ENCODE measurements at regions not wholly inside any gene's neighbourhood (a gene's known extent, or its start where the extent isn't known, plus 50 kb on each side); places are given as distances from the start of the nearest gene placed in this dataset.
A peak's percentile ranks its signal among the peaks of the same experiment; 100 is the strongest.

DNA sequence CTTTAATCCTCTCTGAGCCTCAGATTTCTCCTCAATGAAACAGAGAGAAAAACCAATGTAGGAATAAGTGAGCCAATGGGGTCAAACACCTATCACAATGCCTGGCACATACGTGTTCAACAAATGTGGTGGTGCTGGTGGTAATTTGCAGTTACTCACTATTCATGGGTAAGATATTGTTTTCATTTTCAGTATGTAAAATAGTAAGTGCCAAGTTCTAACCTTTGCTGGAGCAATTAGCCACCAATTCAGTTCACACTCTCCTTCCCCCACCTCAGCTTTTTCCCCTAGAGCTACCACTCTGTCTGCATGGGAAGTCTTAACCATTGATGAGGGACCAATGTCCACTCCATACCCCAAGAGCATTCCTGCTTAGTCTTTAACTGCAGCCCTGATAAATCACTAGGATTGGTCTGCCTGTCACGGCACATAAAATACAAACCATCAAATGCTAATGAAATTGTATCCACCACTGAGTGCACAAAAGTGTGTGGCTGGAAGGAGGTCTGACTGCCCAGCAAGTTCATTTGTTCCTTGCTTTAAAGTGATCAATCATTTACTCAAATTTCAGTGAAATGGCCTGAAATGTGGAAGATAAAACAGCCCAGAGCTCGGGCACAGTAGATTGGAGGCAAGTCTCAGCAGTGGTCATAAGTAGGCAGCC is 187.4 kb upstream of the API5 start:
- no peaks in the 10 kb centered on the region for H3K36me3 ChIP-seq
- TF ChIP-seq POLR2AphosphoS5 (IDR thresholded peaks at IDR 0.05) = no peak
- no peak for TF ChIP-seq EP300 (IDR thresholded peaks at IDR 0.05)
- TF ChIP-seq, protein P1, sequence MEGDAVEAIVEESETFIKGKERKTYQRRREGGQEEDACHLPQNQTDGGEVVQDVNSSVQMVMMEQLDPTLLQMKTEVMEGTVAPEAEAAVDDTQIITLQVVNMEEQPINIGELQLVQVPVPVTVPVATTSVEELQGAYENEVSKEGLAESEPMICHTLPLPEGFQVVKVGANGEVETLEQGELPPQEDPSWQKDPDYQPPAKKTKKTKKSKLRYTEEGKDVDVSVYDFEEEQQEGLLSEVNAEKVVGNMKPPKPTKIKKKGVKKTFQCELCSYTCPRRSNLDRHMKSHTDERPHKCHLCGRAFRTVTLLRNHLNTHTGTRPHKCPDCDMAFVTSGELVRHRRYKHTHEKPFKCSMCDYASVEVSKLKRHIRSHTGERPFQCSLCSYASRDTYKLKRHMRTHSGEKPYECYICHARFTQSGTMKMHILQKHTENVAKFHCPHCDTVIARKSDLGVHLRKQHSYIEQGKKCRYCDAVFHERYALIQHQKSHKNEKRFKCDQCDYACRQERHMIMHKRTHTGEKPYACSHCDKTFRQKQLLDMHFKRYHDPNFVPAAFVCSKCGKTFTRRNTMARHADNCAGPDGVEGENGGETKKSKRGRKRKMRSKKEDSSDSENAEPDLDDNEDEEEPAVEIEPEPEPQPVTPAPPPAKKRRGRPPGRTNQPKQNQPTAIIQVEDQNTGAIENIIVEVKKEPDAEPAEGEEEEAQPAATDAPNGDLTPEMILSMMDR (IDR thresholded peaks at IDR 0.05) = no peak
- no peak for TF ChIP-seq POLR2A (IDR thresholded peaks at IDR 0.05; ENCODE audit: low read depth)
- H3K9me3 ChIP-seq = no peaks in the 10 kb centered on the region
- H3K4me3 ChIP-seq = no peak overlapping the region
- peaks cover 0 to 4% (median 0%) of the 10 kb centered on the region in 4 donors for H3K4me1 ChIP-seq
- no peaks in the 10 kb centered on the region for H3K27me3 ChIP-seq
- intact Hi-C loops (cut with DNase I) = no loop called here
- DNase-seq (ENCODE audit: extremely low spot score) = no peak
- H3K27ac ChIP-seq (replicated peaks in 1 of 4) = no peak overlapping the region
- 71% methylated on average over 3 of the region's 3 CpGs for WGBS

DNA sequence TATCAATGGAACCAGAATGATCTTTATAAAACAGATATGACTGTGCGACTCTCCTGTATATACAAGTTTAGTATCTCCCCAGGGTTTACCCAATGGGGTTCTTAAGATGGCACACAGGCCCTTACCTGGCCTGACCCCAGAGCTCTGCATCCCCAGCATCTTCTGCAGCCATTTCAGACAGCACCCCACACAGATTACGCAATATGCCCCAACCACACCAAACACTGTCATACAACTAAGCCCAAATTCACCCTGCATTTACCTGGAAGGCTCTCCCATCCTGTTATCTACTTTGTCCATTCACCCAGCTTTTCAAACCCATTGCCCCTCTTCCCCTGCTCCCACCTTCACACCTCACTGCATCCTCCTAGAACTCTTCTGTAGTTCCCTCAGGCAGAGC is 182.5 kb upstream of the API5 start:
- H3K9me3 ChIP-seq = no peaks in the 10 kb centered on the region
- H3K4me3 ChIP-seq = no peak overlapping the region
- H3K4me1 ChIP-seq = no peaks in the 10 kb centered on the region
- no peak overlapping the region for H3K27ac ChIP-seq (replicated peaks in 1 of 4)
- H3K36me3 ChIP-seq = no peaks in the 10 kb centered on the region
- intact Hi-C loops (cut with DNase I) = no loop called here
- no peak for TF ChIP-seq POLR2AphosphoS5 (IDR thresholded peaks at IDR 0.05)
- TF ChIP-seq, protein P1 (IDR thresholded peaks at IDR 0.05) = no peak
- TF ChIP-seq POLR2A (IDR thresholded peaks at IDR 0.05; ENCODE audit: low read depth) = no peak
- no peak for TF ChIP-seq EP300 (IDR thresholded peaks at IDR 0.05)
- 89% methylated on average over 2 of the region's 2 CpGs for WGBS
- peak; percentile 88 for DNase-seq (ENCODE audit: extremely low spot score)
- no peaks in the 10 kb centered on the region for H3K27me3 ChIP-seq

DNA sequence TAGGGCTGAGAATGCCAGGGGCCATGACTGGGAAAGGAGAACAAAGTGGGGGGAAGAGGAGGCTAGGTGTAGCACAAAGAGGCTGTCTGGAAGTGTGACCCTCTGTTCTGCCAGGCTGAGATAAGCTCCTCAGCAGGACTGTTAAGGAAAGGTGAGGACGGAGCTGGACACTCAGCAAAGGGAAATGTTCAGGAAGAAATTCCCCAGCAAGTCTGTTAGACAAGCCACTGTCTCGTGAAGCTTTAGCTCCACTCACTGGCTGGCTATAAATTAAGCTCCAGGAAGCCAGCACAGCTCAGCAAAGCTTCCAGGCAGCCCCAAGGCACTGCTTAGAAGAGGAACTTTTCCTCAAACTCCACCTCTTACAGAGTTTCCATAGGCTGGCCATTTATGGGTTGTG is 181.2 kb upstream of the API5 start:
- TF ChIP-seq POLR2A (IDR thresholded peaks at IDR 0.05; ENCODE audit: low read depth) = no peak
- TF ChIP-seq, protein P1 (IDR thresholded peaks at IDR 0.05) = no peak
- no peak for TF ChIP-seq POLR2AphosphoS5 (IDR thresholded peaks at IDR 0.05)
- TF ChIP-seq EP300 (IDR thresholded peaks at IDR 0.05) = no peak
- 3% methylated on average over 2 of the region's 2 CpGs for WGBS
- Histone ChIP-seq H3K27ac (replicated peaks in 1 of 4) (no peak overlapping the region), H3K27me3 (no peaks in the 10 kb centered on the region), H3K4me3 (no peak overlapping the region), H3K36me3 (no peaks in the 10 kb centered on the region), H3K4me1 (no peaks in the 10 kb centered on the region), H3K9me3 (no peaks in the 10 kb centered on the region)
- DNase-seq (ENCODE audit: extremely low spot score) = no peak
- intact Hi-C loops (cut with DNase I) = no loop called here

DNA sequence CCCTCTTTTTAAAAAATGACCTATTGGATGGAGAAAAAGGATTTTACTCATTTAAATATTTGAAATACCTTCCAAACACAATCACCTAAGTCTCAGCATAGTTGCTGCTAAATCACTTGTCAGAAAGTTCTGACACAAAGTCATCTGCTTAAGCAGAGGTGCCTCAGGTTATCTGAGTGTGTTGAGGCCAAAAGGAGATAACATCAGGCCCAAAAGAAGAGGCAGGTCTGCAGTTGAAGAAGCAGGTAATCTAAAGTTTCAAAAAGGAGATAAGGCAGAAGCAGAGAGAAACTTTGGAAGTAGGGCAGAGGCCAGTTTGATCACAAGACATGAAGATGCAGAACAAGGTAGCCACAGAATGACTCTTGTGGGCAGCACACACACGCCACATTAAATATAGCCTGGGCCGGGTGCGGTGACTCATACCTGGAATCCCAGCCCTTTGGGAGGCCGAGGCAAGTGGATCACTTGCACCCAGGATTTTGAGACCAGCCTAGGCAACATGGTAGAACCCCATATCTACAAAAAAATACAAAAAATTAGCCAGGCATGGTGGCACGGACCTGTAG is 175.7 kb upstream of the API5 start:
- TF ChIP-seq, protein P1 (IDR thresholded peaks at IDR 0.05) = no peak
- TF ChIP-seq EP300 (IDR thresholded peaks at IDR 0.05) (no peak), POLR2A (IDR thresholded peaks at IDR 0.05; ENCODE audit: low read depth) (no peak), POLR2AphosphoS5 (IDR thresholded peaks at IDR 0.05) (no peak)
- intact Hi-C loops (cut with DNase I) = no loop called here
- Histone ChIP-seq H3K27ac (replicated peaks in 1 of 4) (no peak overlapping the region), H3K4me1 (no peaks in the 10 kb centered on the region), H3K27me3 (no peaks in the 10 kb centered on the region), H3K9me3 (no peaks in the 10 kb centered on the region), H3K4me3 (no peak overlapping the region), H3K36me3 (no peaks in the 10 kb centered on the region)
- 83% methylated on average over 5 of the region's 5 CpGs for WGBS
- no peak for DNase-seq (ENCODE audit: extremely low spot score)

Measured in esophagus muscularis mucosa (tissue), 4 donors.